Uterus (tissue), 3 donors: ENCODE measurements at regions not wholly inside any gene's neighbourhood (a gene's known extent, or its start where the extent isn't known, plus 50 kb on each side); places are given as distances from the start of the nearest gene placed in this dataset.

Experiments
- DNase-seq, 2 donors: peaks; one replicate each; pipeline ENCODE4 v3.0.0-alpha.2; 2019 to 2020
- H3K27ac ChIP-seq, 2 donors: fragments of 200-600 bp; sonication (generic); 1 replicate in 1 of 2; 2 replicates in 1 of 2; pipeline ENCODE4 v1.5.1; 2016 to 2018
- H3K27me3 ChIP-seq, 2 donors: fragments of 200-600 bp; sonication (generic); one replicate each; pipeline ENCODE4 v1.5.1; 2018 to 2019; ENCODE audit warnings: control low read depth in 1 of 2
- H3K36me3 ChIP-seq, 2 donors: fragments of 200-600 bp; sonication (generic); one replicate each; pipeline ENCODE4 v1.5.1; 2019; ENCODE audit warnings: control low read depth in 1 of 2
- H3K4me1 ChIP-seq, 2 donors: fragments of 200-600 bp; sonication (generic); one replicate each; pipeline ENCODE4 v1.5.1; 2018 to 2019; ENCODE audit warnings: control low read depth in 1 of 2
- H3K4me3 ChIP-seq, 2 donors: fragments of 200-600 bp; sonication (generic); 1 replicate in 1 of 2; 2 replicates in 1 of 2; pipeline ENCODE4 v1.5.1; 2018 to 2019; ENCODE audit warnings: mild to moderate bottlenecking in 1 of 2
- H3K9me3 ChIP-seq, 2 donors: fragments of 200-600 bp; sonication (generic); one replicate each; pipeline ENCODE4 v1.5.1; 2019; ENCODE audit warnings: control low read depth in 1 of 2
- CTCF ChIP-seq, 4 experiments: fragments of 200-600 bp in 2 of 4; fragments of 450-650 bp in 2 of 4; sonication (generic) in 2 of 4; IDR thresholded peaks; one replicate each; pipeline ENCODE4 v1.5.1; 2016 to 2019; ENCODE audit warnings: antibody characterized with exemption in 4 of 4, mild to moderate bottlenecking in 2 of 4, moderate library complexity in 1 of 4
- POLR2A ChIP-seq, 2 donors: fragments of 450-650 bp; IDR thresholded peaks; one replicate each; pipeline ENCODE4 v1.6.1; 2016; ENCODE audit warnings: antibody characterized with exemption in 2 of 2, mild to moderate bottlenecking in 1 of 2, moderate library complexity in 1 of 2
- intact Hi-C: fragments of 100-400 bp; cut with DNase I; formaldehyde crosslinking; loops from one replicate; pipeline ENCODE4 v1.15.1; 2023; ENCODE audit warnings: low total_unique reads
- donor health status: DM: yes; HTN: yes; CAD: no.

DNA sequence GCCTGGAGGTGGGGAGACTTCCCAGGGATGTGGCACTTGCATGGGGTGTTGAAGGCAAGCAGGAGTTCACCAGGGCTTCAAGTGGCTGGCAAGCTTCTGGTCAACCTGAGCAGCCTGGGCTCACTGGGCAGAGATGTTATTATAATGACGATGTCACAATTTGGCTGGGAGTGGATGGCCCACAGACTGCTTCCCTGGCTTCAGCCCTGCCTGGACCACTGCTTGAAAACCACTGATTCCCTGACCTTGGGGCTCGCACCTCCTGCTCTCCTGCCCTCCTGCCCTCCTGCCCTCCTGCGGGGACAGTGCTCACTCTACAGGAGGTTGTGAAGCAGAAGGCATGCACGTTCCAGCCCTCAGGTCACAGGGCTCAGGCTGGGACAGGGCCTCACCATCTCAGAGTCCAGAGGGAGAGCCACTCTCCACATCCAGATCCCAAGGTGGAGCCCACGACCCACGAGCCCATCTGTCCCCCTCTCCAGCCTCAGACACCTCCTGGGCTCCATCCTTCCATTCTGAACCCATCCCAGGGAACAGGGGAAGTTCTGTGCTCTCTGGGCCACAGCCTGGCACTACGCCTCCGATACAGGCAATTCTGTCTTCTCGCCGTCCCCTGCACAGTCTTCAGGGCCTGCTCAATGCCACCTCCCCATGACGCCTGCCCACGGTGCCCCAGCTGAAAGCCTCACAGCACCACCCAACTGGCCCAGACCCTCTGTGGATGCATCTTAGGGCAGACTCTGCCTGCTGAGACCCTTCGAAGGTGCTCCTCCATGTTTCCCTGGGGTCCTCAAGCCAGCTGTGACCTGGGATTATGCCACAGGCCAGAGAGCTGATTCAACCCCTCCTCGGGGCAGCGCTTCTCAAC, 241.6 kb upstream of the RAB6C start:
- H3K9me3 ChIP-seq: no peaks in the 10 kb centered on the region
- DNase-seq: no peak
- no peak for TF ChIP-seq POLR2A (IDR thresholded peaks at IDR 0.05)
- intact Hi-C loops: no loop called here
- no peaks in the 10 kb centered on the region for H3K36me3 ChIP-seq
- H3K27ac ChIP-seq: no peak overlapping the region
- H3K4me1 ChIP-seq: no peaks in the 10 kb centered on the region
- no peak overlapping the region for H3K4me3 ChIP-seq
- no peaks in the 10 kb centered on the region for H3K27me3 ChIP-seq

DNA sequence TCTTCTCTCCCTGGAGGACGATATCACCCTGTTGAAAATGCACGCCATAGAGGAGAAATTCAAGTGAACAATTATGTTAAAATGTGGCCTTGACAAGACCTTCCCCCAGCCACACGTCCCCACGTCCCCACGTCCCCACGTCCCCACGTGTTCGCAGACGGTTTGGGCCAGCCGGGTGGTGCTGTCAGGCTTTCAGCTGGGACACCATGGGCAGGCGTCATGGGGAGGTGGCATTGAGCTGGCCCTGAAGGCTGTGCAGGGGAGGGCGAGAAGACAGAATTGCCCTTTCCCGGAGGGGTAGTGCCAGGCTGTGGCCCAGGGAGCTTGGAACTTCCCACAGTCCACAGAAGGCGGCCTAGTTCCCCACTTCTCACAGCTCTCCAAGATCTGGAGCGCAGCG, 240.7 kb upstream of the RAB6C start:
- intact Hi-C loops: no loop called here
- TF ChIP-seq POLR2A (IDR thresholded peaks at IDR 0.05) (no peak), CTCF (IDR thresholded peaks at IDR 0.05) (no peak)
- Histone ChIP-seq H3K4me3 (no peak overlapping the region), H3K9me3 (no peaks in the 10 kb centered on the region), H3K4me1 (no peaks in the 10 kb centered on the region), H3K27me3 (no peaks in the 10 kb centered on the region), H3K27ac (no peak overlapping the region), H3K36me3 (no peaks in the 10 kb centered on the region)
- DNase-seq: no peak

GRCh38 chr2:129740504-129740903, 239.0 kb upstream of the RAB6C start:
- H3K36me3 ChIP-seq: no peaks in the 10 kb centered on the region
- no peak overlapping the region for H3K4me3 ChIP-seq
- H3K27me3 ChIP-seq: no peaks in the 10 kb centered on the region
- H3K4me1 ChIP-seq: no peaks in the 10 kb centered on the region
- no peaks in the 10 kb centered on the region for H3K9me3 ChIP-seq
- no peak for DNase-seq
- no peak for TF ChIP-seq CTCF (IDR thresholded peaks at IDR 0.05)
- no peak for TF ChIP-seq POLR2A (IDR thresholded peaks at IDR 0.05)
- H3K27ac ChIP-seq: no peak overlapping the region
- intact Hi-C loops: no loop called here

- Histone ChIP-seq H3K9me3 (no peaks in the 10 kb centered on the region), H3K27me3 (no peaks in the 10 kb centered on the region), H3K4me3 (no peak overlapping the region), H3K36me3 (no peaks in the 10 kb centered on the region), H3K4me1 (no peaks in the 10 kb centered on the region), H3K27ac (no peak overlapping the region)
- intact Hi-C loops: no loop called here
- TF ChIP-seq POLR2A (IDR thresholded peaks at IDR 0.05) (no peak), CTCF (IDR thresholded peaks at IDR 0.05) (no peak)
- no peak for DNase-seq
These were observed 238.3 kb upstream of the RAB6C start for GRCh38 chr2:129741165-129741564.

DNA sequence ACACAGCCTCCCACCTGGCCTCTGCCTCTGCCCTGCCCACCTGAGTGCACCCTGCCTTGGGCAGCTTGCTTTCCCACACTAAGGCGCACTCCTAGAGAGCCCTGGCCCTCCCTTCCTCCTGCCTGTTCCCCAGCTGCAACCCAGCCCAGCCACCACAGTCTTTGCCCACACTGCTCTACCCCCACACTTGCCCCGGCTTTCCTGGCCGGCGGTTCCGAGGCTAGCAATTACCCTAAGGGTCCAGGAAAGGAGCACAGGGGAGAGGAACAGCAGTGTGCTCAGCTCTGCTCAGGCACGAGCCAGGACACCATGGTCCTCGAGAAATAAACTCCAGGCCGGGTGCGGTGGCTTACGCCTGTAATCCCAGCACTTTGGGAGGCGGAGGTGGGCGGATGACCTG, 237.8 kb upstream of the RAB6C start:
- intact Hi-C loops: no loop called here
- Histone ChIP-seq H3K36me3 (no peaks in the 10 kb centered on the region), H3K27ac (no peak overlapping the region), H3K4me1 (no peaks in the 10 kb centered on the region), H3K9me3 (no peaks in the 10 kb centered on the region), H3K27me3 (no peaks in the 10 kb centered on the region), H3K4me3 (no peak overlapping the region)
- no peak for DNase-seq
- no peak for TF ChIP-seq POLR2A (IDR thresholded peaks at IDR 0.05)

GRCh38 chr2:129742415-129743180, 236.9 kb upstream of the RAB6C start:
- no peaks in the 10 kb centered on the region for H3K9me3 ChIP-seq
- no peak overlapping the region for H3K27ac ChIP-seq
- no peak for DNase-seq
- intact Hi-C loops: no loop called here
- TF ChIP-seq POLR2A (IDR thresholded peaks at IDR 0.05): no peak
- no peak for TF ChIP-seq CTCF (IDR thresholded peaks at IDR 0.05)
- no peaks in the 10 kb centered on the region for H3K36me3 ChIP-seq
- no peaks in the 10 kb centered on the region for H3K27me3 ChIP-seq
- no peak overlapping the region for H3K4me3 ChIP-seq
- no peaks in the 10 kb centered on the region for H3K4me1 ChIP-seq
